Activated CD8-positive, alpha-beta T cell treated with anti-CD3 and anti-CD28 coated beads for 36 hours (primary cell): ENCODE measurements at regions not wholly inside any gene's neighbourhood (a gene's known extent, or its start where the extent isn't known, plus 50 kb on each side); places are given as distances from the start of the nearest gene placed in this dataset.

Experiments used
- ATAC-seq: fragments of 200-7000 bp; cut with Tn5 transposase; one replicate; pipeline ENCODE4 v1.10.0; 2021; ENCODE audit warnings: mild to moderate bottlenecking, moderate library complexity
- CTCF ChIA-PET: fragments of 350-600 bp; sonication (Branson Sonifier 250); formaldehyde crosslinking; loops from one replicate; lab custom pipeline; 2021; ENCODE audit warnings: antibody characterized with exemption; lab: Charles Lee
- POLR2A ChIA-PET: fragments of 350-600 bp; sonication (Branson Sonifier 250); formaldehyde crosslinking; loops from one replicate; lab custom pipeline; 2021; ENCODE audit warnings: antibody characterized with exemption; lab: Charles Lee
- DNase-seq: peaks from one replicate; pipeline ENCODE4 v3.0.0-alpha.2; 2020
- H3K27ac Mint-ChIP-seq: one replicate; pipeline ENCODE4 v1.8.0; 2021; ENCODE audit warnings: mild to moderate bottlenecking, mixed read lengths
- H3K27me3 Mint-ChIP-seq: one replicate; pipeline ENCODE4 v1.8.0; 2021; ENCODE audit warnings: mixed read lengths
- H3K36me3 Mint-ChIP-seq: one replicate; pipeline ENCODE4 v1.8.0; 2021; ENCODE audit warnings: low read depth, mixed read lengths
- H3K4me1 Mint-ChIP-seq: one replicate; pipeline ENCODE4 v1.8.0; 2021; ENCODE audit warnings: low read depth, mixed read lengths
- H3K4me3 Mint-ChIP-seq: one replicate; pipeline ENCODE4 v1.8.0; 2021; ENCODE audit warnings: mild to moderate bottlenecking, moderate library complexity, mixed read lengths
- H3K9me3 Mint-ChIP-seq: one replicate; pipeline ENCODE4 v1.8.0; 2021; ENCODE audit warnings: mixed read lengths
- CTCF ChIP-seq: fragments of 200-600 bp; IDR thresholded peaks from one replicate; pipeline ENCODE4 v1.8.0; 2022; ENCODE audit warnings: antibody characterized with exemption, mild to moderate bottlenecking
- intact Hi-C: fragments of 100-400 bp; cut with micrococcal nuclease; formaldehyde crosslinking; loops from one replicate; pipeline ENCODE4 v1.10.0; 2022

- ChIA-PET POLR2A (no interaction called here), CTCF (no interaction called here)
- Mint-ChIP-seq H3K27ac (no peak overlapping the region), H3K36me3 (no peaks in the 10 kb centered on the region), H3K4me3 (no peak overlapping the region), H3K9me3 (no peaks in the 10 kb centered on the region), H3K27me3 (no peaks in the 10 kb centered on the region), H3K4me1 (no peaks in the 10 kb centered on the region)
- ATAC-seq, result no peak
- no peak for TF ChIP-seq CTCF
- intact Hi-C loops, result no loop called here
- no peak for DNase-seq
These were observed 463.9 kb downstream of the GALC start for GRCh38 chr14:87529081-87529480.

GRCh38 chr14:87526731-87527130 lies 466.3 kb downstream of the GALC start:
- no peak for TF ChIP-seq CTCF
- ChIA-PET CTCF (interaction anchor here (1.2 kb wide), 1 partner anchor 9 kb away, joined by 3 read pairs; no protein-coding TSS in a partner anchor), POLR2A (no interaction called here)
- Mint-ChIP-seq H3K4me3 (no peak overlapping the region), H3K27ac (no peak overlapping the region), H3K27me3 (no peaks in the 10 kb centered on the region), H3K9me3 (no peaks in the 10 kb centered on the region), H3K4me1 (no peaks in the 10 kb centered on the region), H3K36me3 (no peaks in the 10 kb centered on the region)
- intact Hi-C loops, result no loop called here
- no peak for ATAC-seq
- no peak for DNase-seq

GRCh38 chr14:87524011-87524410 lies 469.0 kb downstream of the GALC start:
- Mint-ChIP-seq H3K4me1 (no peaks in the 10 kb centered on the region), H3K27ac (no peak overlapping the region), H3K27me3 (no peaks in the 10 kb centered on the region), H3K36me3 (no peaks in the 10 kb centered on the region), H3K4me3 (no peak overlapping the region), H3K9me3 (no peaks in the 10 kb centered on the region)
- TF ChIP-seq CTCF, result no peak
- DNase-seq (no peak), ATAC-seq (no peak)
- ChIA-PET POLR2A (no interaction called here), CTCF (interaction anchor here (0.7 kb wide), 1 partner anchor 1804 kb away, joined by 3 read pairs; no protein-coding TSS in a partner anchor)
- intact Hi-C loops, result no loop called here

GRCh38 chr14:87522575-87522974 lies 470.4 kb downstream of the GALC start:
- no peak overlapping the region for H3K27ac Mint-ChIP-seq
- intact Hi-C loops, result no loop called here

GRCh38 chr14:87508333-87508732 lies 484.6 kb downstream of the GALC start:
- POLR2A ChIA-PET, result no interaction called here
- Mint-ChIP-seq H3K4me1 (no peaks in the 10 kb centered on the region), H3K27me3 (no peaks in the 10 kb centered on the region), H3K27ac (no peak overlapping the region), H3K9me3 (no peaks in the 10 kb centered on the region), H3K36me3 (no peaks in the 10 kb centered on the region), H3K4me3 (no peak overlapping the region)
- intact Hi-C loops, result no loop called here
- DNase-seq (no peak), ATAC-seq (no peak)
- TF ChIP-seq CTCF, result no peak
- CTCF ChIA-PET, result no interaction called here

More at GRCh38 chr14:87522575-87522974, 470.4 kb downstream of the GALC start:
- H3K27me3 Mint-ChIP-seq, result no peaks in the 10 kb centered on the region
- TF ChIP-seq CTCF, result no peak
- H3K4me3 Mint-ChIP-seq, result no peak overlapping the region
- CTCF ChIA-PET, result no interaction called here
- no peaks in the 10 kb centered on the region for H3K36me3 Mint-ChIP-seq
- POLR2A ChIA-PET, result no interaction called here
- no peaks in the 10 kb centered on the region for H3K4me1 Mint-ChIP-seq
- ATAC-seq (no peak), DNase-seq (no peak)
- H3K9me3 Mint-ChIP-seq, result peaks cover 1% of the 10 kb centered on the region
